Stomach (tissue), 4 donors: ENCODE measurements at regions not wholly inside any gene's neighbourhood (a gene's known extent, or its start where the extent isn't known, plus 50 kb on each side); places are given as distances from the start of the nearest gene placed in this dataset.

Source experiments
- EP300 ChIP-seq: sonication (generic); formaldehyde crosslinking; IDR thresholded peaks from one replicate; pipeline ENCODE4 v1.6.1; 2017; ENCODE audit warnings: antibody characterized with exemption
- POLR2A ChIP-seq, 4 donors: fragments of 450-650 bp; IDR thresholded peaks; one replicate each; pipeline ENCODE4 v1.6.1; 2016; ENCODE audit warnings: antibody characterized with exemption in 4 of 4, control low read depth in 2 of 4, mild to moderate bottlenecking in 1 of 4, moderate library complexity in 1 of 4
- POLR2AphosphoS5 ChIP-seq, 3 donors: sonication (generic); formaldehyde crosslinking; IDR thresholded peaks; one replicate each; pipeline ENCODE4 v1.6.1; 2016; ENCODE audit warnings: antibody characterized with exemption in 3 of 3
- TF ChIP-seq, protein P1 (sequence below), 7 experiments: fragments of 450-650 bp in 4 of 7; fragments of 200-600 bp in 3 of 7; sonication (generic) in 3 of 7; IDR thresholded peaks; one replicate each; pipeline ENCODE4 v1.5.1; 2016 to 2019; ENCODE audit warnings: antibody characterized with exemption in 7 of 7, control low read depth in 2 of 7, mild to moderate bottlenecking in 1 of 7

DNA sequence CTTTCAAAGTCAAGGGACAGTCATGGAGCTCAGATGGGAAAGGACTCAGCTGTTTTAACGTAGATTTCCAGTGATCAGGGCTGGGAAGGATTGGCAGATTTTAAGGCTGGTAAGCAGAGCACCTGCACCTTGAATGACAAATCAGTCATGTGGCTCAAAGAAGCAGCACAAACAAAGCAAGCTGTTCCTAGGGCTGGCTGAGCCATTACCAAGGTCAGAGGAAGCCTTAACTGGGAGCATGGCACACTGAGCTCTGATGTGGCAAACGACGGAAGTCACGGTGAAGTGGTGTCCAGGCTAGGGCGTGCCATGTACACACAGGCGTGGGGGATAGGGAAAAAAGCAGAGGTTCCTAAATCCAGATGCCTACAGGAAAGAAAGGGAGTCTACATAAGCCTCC, 84.6 kb upstream of the PFN2 start:
- TF ChIP-seq, protein P1, sequence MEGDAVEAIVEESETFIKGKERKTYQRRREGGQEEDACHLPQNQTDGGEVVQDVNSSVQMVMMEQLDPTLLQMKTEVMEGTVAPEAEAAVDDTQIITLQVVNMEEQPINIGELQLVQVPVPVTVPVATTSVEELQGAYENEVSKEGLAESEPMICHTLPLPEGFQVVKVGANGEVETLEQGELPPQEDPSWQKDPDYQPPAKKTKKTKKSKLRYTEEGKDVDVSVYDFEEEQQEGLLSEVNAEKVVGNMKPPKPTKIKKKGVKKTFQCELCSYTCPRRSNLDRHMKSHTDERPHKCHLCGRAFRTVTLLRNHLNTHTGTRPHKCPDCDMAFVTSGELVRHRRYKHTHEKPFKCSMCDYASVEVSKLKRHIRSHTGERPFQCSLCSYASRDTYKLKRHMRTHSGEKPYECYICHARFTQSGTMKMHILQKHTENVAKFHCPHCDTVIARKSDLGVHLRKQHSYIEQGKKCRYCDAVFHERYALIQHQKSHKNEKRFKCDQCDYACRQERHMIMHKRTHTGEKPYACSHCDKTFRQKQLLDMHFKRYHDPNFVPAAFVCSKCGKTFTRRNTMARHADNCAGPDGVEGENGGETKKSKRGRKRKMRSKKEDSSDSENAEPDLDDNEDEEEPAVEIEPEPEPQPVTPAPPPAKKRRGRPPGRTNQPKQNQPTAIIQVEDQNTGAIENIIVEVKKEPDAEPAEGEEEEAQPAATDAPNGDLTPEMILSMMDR (IDR thresholded peaks at IDR 0.05) = no peak
- TF ChIP-seq EP300 (no peak), POLR2A (IDR thresholded peaks at IDR 0.05) (no peak), POLR2AphosphoS5 (IDR thresholded peaks at IDR 0.05) (no peak)
